ENCODE measurements at regions not wholly inside any gene's neighbourhood (a gene's known extent, or its start where the extent isn't known, plus 50 kb on each side); places are given as distances from the start of the nearest gene placed in this dataset.
"Not testable (repeated sequence)": the region's sequence is repeated elsewhere in the genome, so short reads cannot be mapped to it uniquely, and the experiment has no call there.

GRCh38 chr17:21613071-21613429 is 79.3 kb upstream of the KCNJ18 start:
- H3K4me3 ChIP-seq = no peak overlapping the region
- DNase-seq (no peak), ATAC-seq (no peak)
- H3K9me3 ChIP-seq = no peaks in the 10 kb centered on the region
- no peak for TF ChIP-seq CTCF (IDR thresholded peaks at IDR 0.05)
- WGBS, 3 donors = 87 to 89% (median 88%) methylated on average over 8 of the region's 8 CpGs
- intact Hi-C loops (cut with DNase I) = no loop called here
- H3K27ac ChIP-seq = no peak overlapping the region
- no peaks in the 10 kb centered on the region for H3K27me3 ChIP-seq (ENCODE audit: insufficient read depth in 3 of 3, low read length in 2 of 3)
- no peaks in the 10 kb centered on the region for H3K36me3 ChIP-seq (ENCODE audit: insufficient read depth in 1 of 2, low read depth in 1 of 2)
- H3K4me1 ChIP-seq = no peaks in the 10 kb centered on the region

- 81 to 93% (median 84%) methylated on average over 3 of the region's 3 CpGs for WGBS, 3 donors
- H3K27ac ChIP-seq; H3K36me3 ChIP-seq (ENCODE audit: insufficient read depth in 1 of 2, low read depth in 1 of 2); H3K4me1 ChIP-seq; H3K4me3 ChIP-seq; H3K9me3 ChIP-seq; DNase-seq; intact Hi-C loops (cut with DNase I); H3K27me3 ChIP-seq (ENCODE audit: insufficient read depth in 3 of 3, low read length in 2 of 3); ATAC-seq: not testable (repeated sequence)
Measured at GRCh38 chr17:21626987-21627386, 65.3 kb upstream of the KCNJ18 start.
